ENCODE measurements at regions not wholly inside any gene's neighbourhood (a gene's known extent, or its start where the extent isn't known, plus 50 kb on each side); places are given as distances from the start of the nearest gene placed in this dataset.

DNA sequence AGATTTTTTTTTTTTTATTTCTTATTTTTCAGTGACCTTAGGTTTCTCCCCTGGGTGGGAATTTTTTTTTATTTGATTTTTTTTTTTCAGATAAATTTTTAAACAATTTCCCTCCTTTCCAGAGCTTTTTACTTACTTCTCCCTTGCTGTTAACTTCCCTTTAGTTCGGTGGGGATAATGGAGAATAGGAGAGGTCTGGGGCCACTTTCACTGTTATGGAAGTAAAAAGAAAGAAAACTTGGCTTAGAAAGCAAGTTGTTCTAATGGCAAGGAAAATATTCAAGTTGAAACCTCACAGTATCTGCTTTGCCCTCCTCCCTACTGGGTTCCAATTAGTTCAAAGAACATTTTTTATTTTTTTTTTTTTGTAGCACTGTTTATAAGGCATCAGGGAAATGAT, 537.1 kb upstream of the NXPH2 start:
- TF ChIP-seq POLR2AphosphoS5 (IDR thresholded peaks at IDR 0.05; ENCODE audit: low read depth, low read length) (no peak), POLR2A (IDR thresholded peaks at IDR 0.05; ENCODE audit: low read depth, low read length) (no peak)

Measured in GM12891 (cell line).